ENCODE measurements at regions not wholly inside any gene's neighbourhood (a gene's known extent, or its start where the extent isn't known, plus 50 kb on each side); places are given as distances from the start of the nearest gene placed in this dataset.

DNA sequence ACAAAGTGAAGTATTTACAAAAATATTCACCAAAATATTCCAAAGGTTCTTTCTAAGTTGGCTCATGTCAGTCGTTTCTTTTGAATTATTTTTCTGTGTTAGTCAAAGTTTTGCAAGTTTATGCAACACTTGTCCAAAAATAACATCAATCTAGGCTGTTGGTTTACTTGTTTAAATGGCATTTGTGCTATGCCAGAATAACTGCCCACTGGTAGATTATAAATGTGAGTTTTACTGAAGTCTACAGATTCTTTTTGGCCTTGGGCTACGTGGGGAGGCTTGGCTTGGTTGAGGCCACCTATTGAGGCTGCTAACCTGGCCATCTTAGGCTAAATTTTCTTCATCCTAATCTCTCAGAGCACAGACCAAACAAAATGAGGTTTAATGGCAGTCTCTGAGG is 1091.9 kb upstream of the RAG2 start:
- no peaks in the 10 kb centered on the region for H3K9me3 ChIP-seq (ENCODE audit: control insufficient read depth, low read length)
- DNase-seq, result no peak
- H3K27ac ChIP-seq (ENCODE audit: low read length), result no peak overlapping the region
- no peak for ATAC-seq
- 50% methylated on average over 2 of the region's 2 CpGs for WGBS
- no peak overlapping the region for H3K4me3 ChIP-seq (ENCODE audit: low read length)
- intact Hi-C loops (cut with DNase I), result no loop called here
- H3K27me3 ChIP-seq (ENCODE audit: control insufficient read depth, insufficient read depth), result no peaks in the 10 kb centered on the region
- H3K4me1 ChIP-seq (ENCODE audit: control insufficient read depth, insufficient read depth, low read length), result no peaks in the 10 kb centered on the region

DNA sequence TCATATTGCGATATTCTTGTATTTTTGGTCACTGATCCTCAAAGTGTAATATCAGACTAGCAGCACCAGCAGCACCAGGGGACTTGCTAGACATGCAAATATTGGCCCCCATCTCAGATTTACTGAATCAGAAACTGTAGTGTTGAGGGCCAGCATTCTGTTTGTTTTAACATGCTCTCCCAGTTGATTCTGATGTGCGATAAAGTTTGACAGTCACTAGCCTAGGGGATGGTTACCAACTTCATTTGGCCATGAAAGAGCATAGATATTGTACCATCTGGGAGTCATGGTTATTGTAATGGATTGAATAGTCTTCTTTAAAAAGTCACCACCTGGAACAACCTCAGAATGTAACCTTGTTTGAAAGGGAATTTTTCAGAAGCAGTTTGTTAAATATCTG is 1090.4 kb upstream of the RAG2 start:
- Histone ChIP-seq H3K27ac (ENCODE audit: low read length) (no peak overlapping the region), H3K4me3 (ENCODE audit: low read length) (no peak overlapping the region), H3K27me3 (ENCODE audit: control insufficient read depth, insufficient read depth) (no peaks in the 10 kb centered on the region), H3K4me1 (ENCODE audit: control insufficient read depth, insufficient read depth, low read length) (no peaks in the 10 kb centered on the region), H3K9me3 (ENCODE audit: control insufficient read depth, low read length) (no peaks in the 10 kb centered on the region)
- ATAC-seq, result no peak
- 48% methylated on average over 2 of the region's 2 CpGs for WGBS
- intact Hi-C loops (cut with DNase I), result no loop called here
- no peak for DNase-seq

DNA sequence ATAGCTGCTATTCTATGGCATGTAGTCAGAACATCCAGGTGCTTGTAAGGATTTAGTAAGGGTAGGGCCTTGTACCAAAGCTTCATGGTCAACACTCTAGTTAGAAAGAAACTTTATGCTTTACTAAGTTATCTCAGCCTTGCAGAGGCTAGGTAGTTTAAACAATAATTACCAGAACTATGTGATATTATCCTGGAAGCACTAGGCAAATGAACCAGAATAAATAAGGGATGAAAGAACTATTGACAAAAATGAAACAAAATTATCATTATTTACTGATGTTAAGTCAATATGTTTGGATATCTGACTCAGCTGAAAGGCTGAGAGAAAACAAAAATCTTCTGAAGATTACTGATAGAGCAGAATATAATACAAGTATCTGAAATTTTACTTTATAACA is 1089.1 kb upstream of the RAG2 start:
- no peak for DNase-seq
- intact Hi-C loops (cut with DNase I), result no loop called here
- ATAC-seq, result no peak
- Histone ChIP-seq H3K27me3 (ENCODE audit: control insufficient read depth, insufficient read depth) (no peaks in the 10 kb centered on the region), H3K4me3 (ENCODE audit: low read length) (no peak overlapping the region), H3K4me1 (ENCODE audit: control insufficient read depth, insufficient read depth, low read length) (no peaks in the 10 kb centered on the region), H3K27ac (ENCODE audit: low read length) (no peak overlapping the region), H3K9me3 (ENCODE audit: control insufficient read depth, low read length) (no peaks in the 10 kb centered on the region)

DNA sequence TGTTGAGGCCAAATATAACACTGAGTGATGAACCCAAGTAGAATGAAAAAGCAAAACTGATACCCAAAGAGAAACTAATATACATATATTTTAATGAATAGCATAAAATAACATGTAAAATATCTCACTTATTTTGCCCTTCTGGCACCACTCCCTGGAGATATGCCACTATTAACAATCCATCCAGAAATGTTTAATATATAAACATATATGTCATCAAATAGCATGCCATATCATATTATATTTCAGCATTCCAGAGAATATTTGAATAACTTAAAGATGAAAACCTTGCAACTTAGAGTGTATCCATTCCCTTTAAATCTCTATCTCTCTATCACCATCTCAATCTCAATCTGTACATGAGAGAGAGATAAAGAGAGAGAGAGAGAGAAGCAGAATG is 1073.3 kb upstream of the RAG2 start:
- no peaks in the 10 kb centered on the region for H3K4me1 ChIP-seq (ENCODE audit: control insufficient read depth, insufficient read depth, low read length)
- DNase-seq, result no peak
- H3K27ac ChIP-seq (ENCODE audit: low read length), result no peak overlapping the region
- no peaks in the 10 kb centered on the region for H3K27me3 ChIP-seq (ENCODE audit: control insufficient read depth, insufficient read depth)
- H3K4me3 ChIP-seq (ENCODE audit: low read length), result no peak overlapping the region
- no peak for ATAC-seq
- H3K9me3 ChIP-seq (ENCODE audit: control insufficient read depth, low read length), result no peaks in the 10 kb centered on the region
- intact Hi-C loops (cut with DNase I), result no loop called here

DNA sequence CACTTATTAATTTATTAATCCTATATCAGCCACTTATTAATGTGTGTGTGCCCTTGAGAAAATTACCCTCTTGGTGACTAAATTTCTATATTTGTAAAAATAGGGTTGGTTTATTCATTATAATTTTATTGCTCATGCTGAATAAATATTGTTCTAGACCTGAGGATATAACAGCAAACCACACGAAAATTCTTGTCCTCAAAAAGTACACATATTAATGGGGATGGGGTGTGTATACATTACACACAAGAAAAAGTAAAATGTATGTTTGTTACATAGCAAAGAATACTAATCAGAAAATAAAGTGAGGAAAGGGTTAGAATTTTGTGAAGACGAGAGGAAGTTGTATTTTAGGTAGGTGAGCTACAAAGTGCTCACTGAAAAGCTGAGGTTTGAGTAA is 1068.9 kb upstream of the RAG2 start:
- intact Hi-C loops (cut with DNase I), result no loop called here
- no peaks in the 10 kb centered on the region for H3K9me3 ChIP-seq (ENCODE audit: control insufficient read depth, low read length)
- no peak overlapping the region for H3K27ac ChIP-seq (ENCODE audit: low read length)
- H3K27me3 ChIP-seq (ENCODE audit: control insufficient read depth, insufficient read depth), result no peaks in the 10 kb centered on the region
- 72% methylated on average over 2 of the region's 2 CpGs for WGBS
- ATAC-seq, result no peak
- no peak overlapping the region for H3K4me3 ChIP-seq (ENCODE audit: low read length)
- H3K4me1 ChIP-seq (ENCODE audit: control insufficient read depth, insufficient read depth, low read length), result no peaks in the 10 kb centered on the region
- DNase-seq, result no peak

DNA sequence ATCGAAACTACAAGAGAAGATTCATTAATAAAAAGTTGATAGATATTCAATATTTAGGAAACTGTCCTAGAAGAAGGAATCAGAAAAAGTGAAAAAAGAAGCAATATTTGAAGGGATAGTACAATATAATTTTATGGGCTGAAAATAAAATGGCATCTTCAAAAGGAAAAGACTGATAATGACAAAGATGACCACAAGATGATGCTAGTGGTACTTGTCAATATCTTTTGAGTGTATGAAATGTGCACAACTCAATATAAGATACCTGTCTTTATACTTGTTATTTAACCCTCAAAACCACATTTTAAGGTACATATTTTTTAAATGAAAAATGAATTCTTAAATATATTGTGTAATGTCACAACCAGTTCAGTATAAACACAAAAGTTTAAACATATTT is 1059.6 kb upstream of the RAG2 start:
- DNase-seq, result no peak
- intact Hi-C loops (cut with DNase I), result no loop called here
- Histone ChIP-seq H3K27me3 (ENCODE audit: control insufficient read depth, insufficient read depth) (no peaks in the 10 kb centered on the region), H3K4me1 (ENCODE audit: control insufficient read depth, insufficient read depth, low read length) (no peaks in the 10 kb centered on the region), H3K9me3 (ENCODE audit: control insufficient read depth, low read length) (no peaks in the 10 kb centered on the region), H3K27ac (ENCODE audit: low read length) (no peak overlapping the region), H3K4me3 (ENCODE audit: low read length) (no peak overlapping the region)
- WGBS, result 89% methylated on average over 1 of the region's 1 CpG
- ATAC-seq, result no peak

DNA sequence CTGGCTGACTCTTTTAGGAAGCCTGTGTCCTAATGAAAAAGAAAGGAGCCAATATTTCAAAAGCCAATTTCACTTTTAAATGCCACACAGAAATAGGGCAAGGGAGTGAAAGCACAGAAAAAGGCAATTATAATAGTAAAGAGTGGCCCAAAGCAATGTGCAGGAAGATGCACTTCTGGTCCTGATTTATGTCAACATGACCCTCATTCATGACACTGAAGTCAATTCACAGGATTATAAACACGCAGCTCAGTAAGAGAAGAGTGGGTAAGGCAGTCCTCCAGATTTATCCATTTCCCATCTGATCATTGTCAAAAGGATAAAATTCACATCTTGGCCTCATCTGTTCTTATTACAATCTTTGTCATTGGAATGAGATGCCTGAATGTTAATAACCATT is 1049.7 kb upstream of the RAG2 start:
- H3K27me3 ChIP-seq (ENCODE audit: control insufficient read depth, insufficient read depth), result no peaks in the 10 kb centered on the region
- WGBS, result 86% methylated on average over 1 of the region's 1 CpG
- H3K9me3 ChIP-seq (ENCODE audit: control insufficient read depth, low read length), result no peaks in the 10 kb centered on the region
- DNase-seq, result no peak
- ATAC-seq, result no peak
- no peak overlapping the region for H3K27ac ChIP-seq (ENCODE audit: low read length)
- intact Hi-C loops (cut with DNase I), result no loop called here
- H3K4me3 ChIP-seq (ENCODE audit: low read length), result no peak overlapping the region
- no peaks in the 10 kb centered on the region for H3K4me1 ChIP-seq (ENCODE audit: control insufficient read depth, insufficient read depth, low read length)

DNA sequence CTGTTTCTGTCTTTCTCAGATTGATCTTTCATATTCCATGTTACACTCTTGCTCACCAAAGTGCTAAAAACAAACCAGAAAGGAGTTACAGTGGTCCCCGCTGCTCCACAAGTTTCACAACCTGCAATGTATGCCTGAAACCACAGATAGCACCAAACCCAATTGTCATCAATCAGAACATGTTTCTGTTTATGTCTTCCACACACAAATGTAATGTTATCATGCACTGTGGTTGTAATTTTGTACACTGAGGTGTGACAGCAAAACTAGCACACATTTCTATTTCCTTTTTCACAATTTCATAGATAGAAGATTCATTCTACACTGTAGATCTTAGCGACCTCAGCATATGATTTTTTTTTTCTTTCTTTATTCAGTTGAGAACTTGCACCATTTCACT is 1045.9 kb upstream of the RAG2 start:
- H3K27me3 ChIP-seq (ENCODE audit: control insufficient read depth, insufficient read depth), result no peaks in the 10 kb centered on the region
- WGBS, result 79% methylated on average over 2 of the region's 2 CpGs
- H3K27ac ChIP-seq (ENCODE audit: low read length), result no peak overlapping the region
- no peak overlapping the region for H3K4me3 ChIP-seq (ENCODE audit: low read length)
- DNase-seq (no peak), ATAC-seq (no peak)
- no peaks in the 10 kb centered on the region for H3K9me3 ChIP-seq (ENCODE audit: control insufficient read depth, low read length)
- intact Hi-C loops (cut with DNase I), result no loop called here
- no peaks in the 10 kb centered on the region for H3K4me1 ChIP-seq (ENCODE audit: control insufficient read depth, insufficient read depth, low read length)

DNA sequence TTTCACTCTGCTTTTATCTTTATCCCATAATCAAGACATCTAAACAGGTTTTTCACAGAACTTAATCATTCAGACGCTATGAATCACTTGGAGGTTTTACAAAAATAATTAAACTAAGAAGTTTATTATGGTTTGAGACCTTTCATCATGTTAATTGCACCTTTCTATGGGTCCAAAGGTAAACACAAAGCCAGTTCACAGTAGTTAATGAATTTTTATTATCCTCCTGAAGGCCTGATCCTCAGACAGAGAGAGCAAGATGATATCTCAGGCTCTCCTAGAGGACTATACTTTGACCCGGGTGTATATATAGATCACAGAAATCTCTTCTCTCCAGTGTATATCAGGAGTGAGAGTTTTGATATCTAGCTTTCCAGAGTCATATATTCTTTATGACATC is 1044.3 kb upstream of the RAG2 start:
- H3K27me3 ChIP-seq (ENCODE audit: control insufficient read depth, insufficient read depth), result no peaks in the 10 kb centered on the region
- DNase-seq (no peak), ATAC-seq (no peak)
- H3K4me3 ChIP-seq (ENCODE audit: low read length), result no peak overlapping the region
- H3K27ac ChIP-seq (ENCODE audit: low read length), result no peak overlapping the region
- WGBS, result 69% methylated on average over 2 of the region's 2 CpGs
- no peaks in the 10 kb centered on the region for H3K4me1 ChIP-seq (ENCODE audit: control insufficient read depth, insufficient read depth, low read length)
- intact Hi-C loops (cut with DNase I), result no loop called here
- no peaks in the 10 kb centered on the region for H3K9me3 ChIP-seq (ENCODE audit: control insufficient read depth, low read length)

DNA sequence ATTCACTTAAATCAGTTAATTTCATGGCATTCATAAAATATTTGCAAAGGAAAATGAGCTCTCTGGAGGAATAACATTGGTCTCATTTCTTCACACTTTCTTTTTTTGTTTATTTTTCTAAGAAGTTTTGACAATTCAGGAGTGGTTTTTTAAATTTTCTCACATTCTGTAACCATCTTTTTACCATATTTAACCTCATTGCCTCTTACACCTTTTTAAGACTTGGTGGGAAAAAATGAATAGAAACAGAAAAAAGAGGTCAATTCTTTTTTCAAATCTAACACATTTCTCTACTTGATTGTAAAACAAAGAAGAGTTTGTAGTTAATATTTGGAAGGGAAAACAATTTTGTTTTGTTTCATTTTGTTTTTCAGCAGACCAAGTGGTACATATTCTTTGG is 1034.7 kb upstream of the RAG2 start:
- H3K9me3 ChIP-seq (ENCODE audit: control insufficient read depth, low read length), result no peaks in the 10 kb centered on the region
- no peaks in the 10 kb centered on the region for H3K4me1 ChIP-seq (ENCODE audit: control insufficient read depth, insufficient read depth, low read length)
- no peak overlapping the region for H3K4me3 ChIP-seq (ENCODE audit: low read length)
- no peak for DNase-seq
- H3K27me3 ChIP-seq (ENCODE audit: control insufficient read depth, insufficient read depth), result no peaks in the 10 kb centered on the region
- ATAC-seq, result no peak
- intact Hi-C loops (cut with DNase I), result no loop called here
- H3K27ac ChIP-seq (ENCODE audit: low read length), result no peak overlapping the region

DNA sequence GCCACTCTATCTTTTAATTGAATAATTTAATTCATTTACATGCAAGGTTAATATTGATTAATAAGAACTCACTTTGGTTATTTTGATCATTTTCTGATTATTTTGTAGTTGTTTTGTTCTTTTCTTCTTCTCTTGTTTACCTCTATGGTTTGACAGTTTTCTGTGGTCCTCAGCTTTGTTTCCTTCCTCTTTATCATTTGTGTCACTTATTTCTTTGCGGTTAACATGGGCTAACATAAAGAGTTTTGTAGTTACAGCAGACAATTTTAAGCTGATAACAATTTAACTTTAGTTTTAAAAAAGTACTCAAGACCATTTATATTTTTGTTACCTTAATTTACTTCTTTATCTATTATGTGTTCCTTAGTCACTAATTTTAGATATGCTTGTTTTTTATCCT is 1032.8 kb upstream of the RAG2 start:
- Histone ChIP-seq H3K27me3 (ENCODE audit: control insufficient read depth, insufficient read depth) (no peaks in the 10 kb centered on the region), H3K27ac (ENCODE audit: low read length) (no peak overlapping the region), H3K4me3 (ENCODE audit: low read length) (no peak overlapping the region), H3K9me3 (ENCODE audit: control insufficient read depth, low read length) (no peaks in the 10 kb centered on the region), H3K4me1 (ENCODE audit: control insufficient read depth, insufficient read depth, low read length) (no peaks in the 10 kb centered on the region)
- DNase-seq (no peak), ATAC-seq (no peak)
- intact Hi-C loops (cut with DNase I), result no loop called here
- 71% methylated on average over 1 of the region's 1 CpG for WGBS

DNA sequence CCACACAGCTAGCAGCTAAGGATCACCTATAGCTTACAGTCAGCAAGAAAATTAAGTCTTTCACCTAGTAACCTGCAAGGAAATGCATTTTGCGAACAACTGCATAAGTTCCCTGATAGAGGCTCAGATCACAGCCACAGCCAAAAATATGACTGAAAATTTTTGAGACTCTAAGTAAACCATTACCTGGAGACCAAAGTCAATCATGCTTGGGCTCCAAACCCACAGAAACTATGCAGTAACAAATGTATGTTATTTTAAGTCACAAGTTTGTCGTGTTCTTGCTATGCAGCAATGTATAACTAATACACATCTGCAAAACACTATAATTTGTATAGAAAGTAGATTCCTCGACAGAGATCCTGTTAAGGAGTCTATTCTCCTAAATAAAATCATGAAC is 1025.7 kb upstream of the RAG2 start:
- H3K27ac ChIP-seq (ENCODE audit: low read length), result no peak overlapping the region
- H3K27me3 ChIP-seq (ENCODE audit: control insufficient read depth, insufficient read depth), result no peaks in the 10 kb centered on the region
- DNase-seq, result no peak
- no peak overlapping the region for H3K4me3 ChIP-seq (ENCODE audit: low read length)
- ATAC-seq, result no peak
- WGBS, result 83% methylated on average over 3 of the region's 3 CpGs
- no peaks in the 10 kb centered on the region for H3K9me3 ChIP-seq (ENCODE audit: control insufficient read depth, low read length)
- H3K4me1 ChIP-seq (ENCODE audit: control insufficient read depth, insufficient read depth, low read length), result no peaks in the 10 kb centered on the region
- intact Hi-C loops (cut with DNase I), result no loop called here
